ENCODE measurements at regions not wholly inside any gene's neighbourhood (a gene's known extent, or its start where the extent isn't known, plus 50 kb on each side); places are given as distances from the start of the nearest gene placed in this dataset.

DNA sequence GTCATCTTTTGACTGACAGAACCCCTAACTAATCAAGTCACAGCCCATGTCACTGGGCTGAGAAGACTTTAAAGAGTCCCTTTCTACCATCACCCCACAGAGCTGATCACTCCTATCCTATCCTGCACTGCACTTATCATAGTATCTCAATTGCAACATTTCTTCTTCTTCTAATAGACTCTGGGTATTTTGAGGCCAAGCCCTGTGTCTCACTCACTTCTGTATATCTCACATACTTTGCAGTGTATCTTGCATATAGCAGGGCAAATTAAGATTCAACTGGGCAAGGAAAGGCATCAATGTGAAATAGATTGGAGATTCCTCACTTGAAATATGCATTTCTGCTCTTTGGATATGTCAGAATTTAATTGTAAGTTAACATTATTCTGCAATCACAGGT, 531.5 kb upstream of the SLIT2 start:
- Mint-ChIP-seq H3K27ac (no peak overlapping the region), H3K9me3 (peaks cover 0 to 12% (median 6%) of the 10 kb centered on the region in 8 donors), H3K36me3 (no peaks in the 10 kb centered on the region), H3K4me3 (no peak overlapping the region), H3K4me1 (no peaks in the 10 kb centered on the region), H3K27me3 (no peaks in the 10 kb centered on the region)
- ChIA-PET CTCF (ENCODE audit: partially characterized antibody) (no interaction called here), POLR2A (ENCODE audit: partially characterized antibody) (no interaction called here)
- no peak overlapping the region for H3K27ac ChIP-seq (ENCODE audit: low read depth, low read length)
- no peak overlapping the region for H3K4me3 ChIP-seq (ENCODE audit: low read length in 2 of 2)
- H3K9me3 ChIP-seq (ENCODE audit: control insufficient read depth in 1 of 2, low read length in 2 of 2) = no peaks in the 10 kb centered on the region
- no peaks in the 10 kb centered on the region for H3K4me1 ChIP-seq (ENCODE audit: insufficient read depth, low read length)
- DNase-seq = no peak
- no peaks in the 10 kb centered on the region for H3K27me3 ChIP-seq (ENCODE audit: insufficient read depth, low read length)
- H3K36me3 ChIP-seq (ENCODE audit: insufficient read depth, low read length) = no peaks in the 10 kb centered on the region
- intact Hi-C loops (cut with micrococcal nuclease) = no loop called here

DNA sequence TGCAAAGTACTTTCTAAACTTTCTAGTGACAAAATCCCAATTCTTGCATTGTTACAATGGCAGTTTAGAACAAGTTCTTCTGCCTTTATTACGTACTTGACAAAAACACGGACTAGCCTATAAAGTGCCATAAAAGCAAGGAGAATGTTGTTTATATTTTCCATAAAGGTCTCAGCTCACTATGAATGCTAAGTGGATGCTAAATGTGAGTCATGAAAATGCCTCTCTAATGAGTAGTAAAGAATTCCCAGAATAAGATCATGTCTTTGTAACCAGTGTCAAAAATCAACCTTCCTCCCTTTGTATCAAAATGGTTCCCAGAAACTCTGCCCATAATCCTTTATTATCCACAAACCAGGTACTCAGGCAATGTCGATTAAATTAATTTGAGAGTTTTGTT, 539.8 kb upstream of the SLIT2 start:
- no peak for DNase-seq
- Mint-ChIP-seq H3K36me3 (no peaks in the 10 kb centered on the region), H3K27me3 (no peaks in the 10 kb centered on the region), H3K4me3 (no peak overlapping the region), H3K4me1 (no peaks in the 10 kb centered on the region), H3K9me3 (peaks cover 2 to 14% (median 8%) of the 10 kb centered on the region in 8 donors), H3K27ac (no peak overlapping the region)
- intact Hi-C loops (cut with micrococcal nuclease) = no loop called here
- Histone ChIP-seq H3K36me3 (ENCODE audit: insufficient read depth, low read length) (no peaks in the 10 kb centered on the region), H3K4me3 (ENCODE audit: low read length in 2 of 2) (no peak overlapping the region), H3K4me1 (ENCODE audit: insufficient read depth, low read length) (no peaks in the 10 kb centered on the region), H3K9me3 (ENCODE audit: control insufficient read depth in 1 of 2, low read length in 2 of 2) (no peaks in the 10 kb centered on the region), H3K27ac (ENCODE audit: low read depth, low read length) (no peak overlapping the region), H3K27me3 (ENCODE audit: insufficient read depth, low read length) (no peaks in the 10 kb centered on the region)
- POLR2A ChIA-PET (ENCODE audit: partially characterized antibody) = no interaction called here
- CTCF ChIA-PET (ENCODE audit: partially characterized antibody) = no interaction called here

DNA sequence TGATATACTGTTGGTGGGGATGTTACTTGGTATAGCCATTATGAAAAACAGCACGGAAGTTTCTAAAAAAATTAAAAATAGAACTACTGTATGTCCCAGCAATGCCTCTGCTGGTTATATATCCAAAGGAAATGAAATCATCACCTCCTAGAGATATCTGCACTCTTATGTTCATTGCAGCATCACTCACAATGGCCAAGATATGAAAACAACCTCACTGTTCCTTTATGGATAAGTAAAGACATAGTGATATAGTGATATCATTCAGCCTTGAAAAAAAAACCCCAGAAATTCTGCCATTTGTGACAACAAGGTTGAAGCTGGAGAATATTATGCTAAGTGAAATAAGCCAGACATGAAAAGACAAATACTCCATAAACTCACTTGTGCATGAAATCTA, 543.8 kb upstream of the SLIT2 start:
- Histone ChIP-seq H3K27ac (ENCODE audit: low read depth, low read length) (no peak overlapping the region), H3K9me3 (ENCODE audit: control insufficient read depth in 1 of 2, low read length in 2 of 2) (no peaks in the 10 kb centered on the region), H3K27me3 (ENCODE audit: insufficient read depth, low read length) (no peaks in the 10 kb centered on the region), H3K4me3 (ENCODE audit: low read length in 2 of 2) (no peak overlapping the region), H3K36me3 (ENCODE audit: insufficient read depth, low read length) (no peaks in the 10 kb centered on the region), H3K4me1 (ENCODE audit: insufficient read depth, low read length) (no peaks in the 10 kb centered on the region)
- Mint-ChIP-seq H3K27ac (no peak overlapping the region), H3K27me3 (no peaks in the 10 kb centered on the region), H3K4me3 (no peak overlapping the region), H3K4me1 (no peaks in the 10 kb centered on the region), H3K36me3 (no peaks in the 10 kb centered on the region), H3K9me3 (peaks cover 4 to 13% (median 6%) of the 10 kb centered on the region in 8 donors)
- intact Hi-C loops (cut with micrococcal nuclease) = no loop called here
- ChIA-PET CTCF (ENCODE audit: partially characterized antibody) (no interaction called here), POLR2A (ENCODE audit: partially characterized antibody) (no interaction called here)
- DNase-seq = no peak

DNA sequence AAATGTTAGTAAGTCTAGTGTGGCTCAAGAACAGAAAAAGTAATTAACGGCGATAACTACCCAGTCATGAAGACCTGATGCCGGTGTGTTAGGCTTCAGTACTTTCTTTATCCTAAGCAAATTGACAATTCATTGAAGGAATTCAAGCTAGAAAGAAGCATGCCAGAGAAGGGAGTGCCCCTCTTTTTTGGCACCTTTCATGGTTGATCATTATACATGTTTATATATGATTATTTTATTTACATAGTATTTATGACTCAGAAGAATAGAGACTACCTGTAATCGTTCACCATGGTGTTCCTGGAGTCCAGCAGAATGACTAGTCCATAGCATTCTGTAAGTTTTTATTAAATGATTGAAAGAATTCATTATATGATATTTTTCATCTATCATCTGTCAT, 548.3 kb upstream of the SLIT2 start:
- CTCF ChIA-PET (ENCODE audit: partially characterized antibody) = no interaction called here
- intact Hi-C loops (cut with micrococcal nuclease) = no loop called here
- POLR2A ChIA-PET (ENCODE audit: partially characterized antibody) = no interaction called here
- Histone ChIP-seq H3K9me3 (ENCODE audit: control insufficient read depth in 1 of 2, low read length in 2 of 2) (no peaks in the 10 kb centered on the region), H3K27ac (ENCODE audit: low read depth, low read length) (no peak overlapping the region), H3K36me3 (ENCODE audit: insufficient read depth, low read length) (no peaks in the 10 kb centered on the region), H3K4me3 (ENCODE audit: low read length in 2 of 2) (no peak overlapping the region), H3K4me1 (ENCODE audit: insufficient read depth, low read length) (no peaks in the 10 kb centered on the region), H3K27me3 (ENCODE audit: insufficient read depth, low read length) (no peaks in the 10 kb centered on the region)
- H3K4me3 Mint-ChIP-seq = no peak overlapping the region
- no peaks in the 10 kb centered on the region for H3K27me3 Mint-ChIP-seq
- no peaks in the 10 kb centered on the region for H3K36me3 Mint-ChIP-seq
- H3K9me3 Mint-ChIP-seq = peaks cover 0 to 22% (median 8%) of the 10 kb centered on the region in 8 donors
- no peak overlapping the region for H3K27ac Mint-ChIP-seq
- no peaks in the 10 kb centered on the region for H3K4me1 Mint-ChIP-seq
- no peak for DNase-seq

DNA sequence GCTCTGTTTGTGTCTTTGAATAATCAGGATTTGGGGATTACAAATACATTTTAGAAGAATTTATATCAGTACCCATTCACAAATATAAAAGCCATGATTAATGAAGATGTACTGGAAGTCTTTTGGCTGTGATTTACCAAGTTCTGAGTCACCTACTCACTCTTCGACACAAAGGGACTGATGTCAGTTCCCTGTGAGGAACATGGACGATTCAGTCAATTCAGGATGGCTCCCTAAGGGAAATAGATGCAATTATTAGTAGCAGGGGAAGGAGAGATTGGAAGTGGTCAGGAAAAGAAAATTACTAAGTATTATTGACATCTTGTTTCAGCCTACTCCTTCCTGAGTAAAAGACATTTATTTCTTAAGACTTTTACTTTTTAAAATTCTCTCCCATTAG, 550.7 kb upstream of the SLIT2 start:
- Histone ChIP-seq H3K9me3 (ENCODE audit: control insufficient read depth in 1 of 2, low read length in 2 of 2) (no peaks in the 10 kb centered on the region), H3K4me3 (ENCODE audit: low read length in 2 of 2) (no peak overlapping the region), H3K4me1 (ENCODE audit: insufficient read depth, low read length) (no peaks in the 10 kb centered on the region), H3K36me3 (ENCODE audit: insufficient read depth, low read length) (no peaks in the 10 kb centered on the region), H3K27me3 (ENCODE audit: insufficient read depth, low read length) (no peaks in the 10 kb centered on the region), H3K27ac (ENCODE audit: low read depth, low read length) (no peak overlapping the region)
- ChIA-PET POLR2A (ENCODE audit: partially characterized antibody) (no interaction called here), CTCF (ENCODE audit: partially characterized antibody) (no interaction called here)
- DNase-seq = no peak
- Mint-ChIP-seq H3K9me3 (peaks cover 6 to 27% (median 10%) of the 10 kb centered on the region in 8 donors), H3K27me3 (no peaks in the 10 kb centered on the region), H3K4me3 (no peak overlapping the region), H3K27ac (no peak overlapping the region), H3K36me3 (no peaks in the 10 kb centered on the region), H3K4me1 (no peaks in the 10 kb centered on the region)
- intact Hi-C loops (cut with micrococcal nuclease) = no loop called here

DNA sequence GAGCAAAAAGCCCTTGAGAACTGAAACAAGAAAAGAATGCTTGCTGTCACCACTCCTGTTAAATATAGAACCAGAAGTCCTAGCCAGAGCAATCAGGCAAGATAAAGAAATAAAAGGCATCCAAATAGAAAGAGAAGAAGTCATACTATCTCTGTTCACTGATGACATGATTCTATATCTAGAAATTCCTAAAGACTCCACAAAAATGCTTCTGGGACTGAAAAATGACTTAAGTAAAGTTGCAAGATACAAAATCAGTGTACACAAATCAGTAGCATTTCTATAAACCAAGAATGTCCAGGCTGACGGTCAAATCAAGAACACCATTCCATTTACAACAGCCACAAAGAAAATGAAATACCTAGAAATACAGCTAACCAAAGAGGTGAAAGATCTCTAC, 552.7 kb upstream of the SLIT2 start:
- Histone ChIP-seq H3K27ac (ENCODE audit: low read depth, low read length) (no peak overlapping the region), H3K4me3 (ENCODE audit: low read length in 2 of 2) (no peak overlapping the region), H3K9me3 (ENCODE audit: control insufficient read depth in 1 of 2, low read length in 2 of 2) (no peaks in the 10 kb centered on the region), H3K4me1 (ENCODE audit: insufficient read depth, low read length) (no peaks in the 10 kb centered on the region), H3K27me3 (ENCODE audit: insufficient read depth, low read length) (no peaks in the 10 kb centered on the region), H3K36me3 (ENCODE audit: insufficient read depth, low read length) (no peaks in the 10 kb centered on the region)
- Mint-ChIP-seq H3K36me3 (no peaks in the 10 kb centered on the region), H3K4me1 (peaks cover 0 to 1% (median 0%) of the 10 kb centered on the region in 4 donors), H3K4me3 (no peak overlapping the region), H3K27me3 (no peaks in the 10 kb centered on the region), H3K27ac (no peak overlapping the region), H3K9me3 (peaks cover 3 to 30% (median 10%) of the 10 kb centered on the region in 8 donors)
- intact Hi-C loops (cut with micrococcal nuclease) = no loop called here
- ChIA-PET POLR2A (ENCODE audit: partially characterized antibody) (no interaction called here), CTCF (ENCODE audit: partially characterized antibody) (no interaction called here)
- no peak for DNase-seq

DNA sequence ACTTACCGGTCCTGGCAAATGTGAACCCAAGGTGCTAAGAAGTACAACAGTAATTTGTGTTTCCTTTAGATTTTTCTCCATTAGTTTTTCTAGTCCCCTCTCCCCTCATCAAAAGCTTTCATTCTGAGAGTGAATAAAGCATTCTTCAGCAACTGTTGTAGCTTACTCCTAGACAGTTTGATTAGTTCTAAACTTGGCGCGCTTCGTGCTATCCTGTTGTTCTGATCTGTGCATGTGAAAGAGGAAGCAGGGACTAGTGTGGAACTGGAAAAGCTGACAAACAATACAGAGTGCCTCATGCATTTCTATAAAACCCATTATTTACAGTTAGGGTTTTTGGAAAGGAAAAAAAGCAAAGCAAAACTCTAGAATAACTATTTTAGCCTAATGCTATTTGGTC, 556.9 kb upstream of the SLIT2 start:
- no peaks in the 10 kb centered on the region for H3K36me3 Mint-ChIP-seq
- Histone ChIP-seq H3K27ac (ENCODE audit: low read depth, low read length) (no peak overlapping the region), H3K4me3 (ENCODE audit: low read length in 2 of 2) (no peak overlapping the region), H3K27me3 (ENCODE audit: insufficient read depth, low read length) (no peaks in the 10 kb centered on the region), H3K9me3 (ENCODE audit: control insufficient read depth in 1 of 2, low read length in 2 of 2) (no peaks in the 10 kb centered on the region), H3K4me1 (ENCODE audit: insufficient read depth, low read length) (no peaks in the 10 kb centered on the region), H3K36me3 (ENCODE audit: insufficient read depth, low read length) (no peaks in the 10 kb centered on the region)
- ChIA-PET POLR2A (ENCODE audit: partially characterized antibody) (no interaction called here), CTCF (ENCODE audit: partially characterized antibody) (no interaction called here)
- H3K27me3 Mint-ChIP-seq = no peaks in the 10 kb centered on the region
- H3K9me3 Mint-ChIP-seq = peaks cover 3 to 30% (median 11%) of the 10 kb centered on the region in 8 donors
- intact Hi-C loops (cut with micrococcal nuclease) = no loop called here
- H3K4me3 Mint-ChIP-seq = no peak overlapping the region
- H3K4me1 Mint-ChIP-seq = peaks cover 0 to 1% (median 0%) of the 10 kb centered on the region in 4 donors
- no peak for DNase-seq
- no peak overlapping the region for H3K27ac Mint-ChIP-seq

DNA sequence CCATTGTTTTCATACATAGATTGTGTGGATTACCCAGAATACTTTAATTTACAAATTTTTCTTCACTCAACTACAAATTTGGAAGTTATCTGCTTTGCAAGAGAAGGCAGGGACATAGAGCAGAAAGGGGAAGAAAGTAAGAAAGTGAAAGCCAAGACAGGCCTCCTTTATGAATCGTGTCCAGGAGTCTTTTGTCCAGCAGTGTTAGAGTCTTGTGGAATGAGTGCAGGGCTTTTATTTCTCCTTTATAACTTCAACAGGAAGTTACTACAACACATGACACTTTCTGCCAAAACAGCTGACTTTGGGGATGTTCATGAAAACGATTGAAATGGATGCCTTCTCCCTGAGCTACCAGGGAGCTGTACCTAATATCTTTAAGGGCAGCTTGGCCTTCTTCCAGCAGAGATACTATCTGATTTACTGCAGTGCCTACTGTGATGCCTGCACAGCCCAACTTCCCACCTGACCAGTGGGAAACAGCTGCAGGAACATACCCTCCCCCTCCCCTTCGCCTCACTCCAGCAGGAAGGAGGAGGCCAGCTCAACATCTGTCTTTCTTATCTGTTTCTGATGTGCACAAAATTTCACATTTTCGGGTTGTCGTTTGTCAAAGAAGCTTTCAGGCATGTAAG, 557.7 kb upstream of the SLIT2 start:
- CTCF ChIA-PET (ENCODE audit: partially characterized antibody) = no interaction called here
- no peak overlapping the region for H3K27ac Mint-ChIP-seq
- DNase-seq = no peak
- no peaks in the 10 kb centered on the region for H3K27me3 ChIP-seq (ENCODE audit: insufficient read depth, low read length)
- no peak overlapping the region for H3K4me3 Mint-ChIP-seq
- no peak overlapping the region for H3K27ac ChIP-seq (ENCODE audit: low read depth, low read length)
- no peaks in the 10 kb centered on the region for H3K27me3 Mint-ChIP-seq
- peaks cover 0 to 1% (median 0%) of the 10 kb centered on the region in 4 donors for H3K4me1 Mint-ChIP-seq
- no peaks in the 10 kb centered on the region for H3K4me1 ChIP-seq (ENCODE audit: insufficient read depth, low read length)
- no peaks in the 10 kb centered on the region for H3K36me3 Mint-ChIP-seq
- intact Hi-C loops (cut with micrococcal nuclease) = no loop called here
- POLR2A ChIA-PET (ENCODE audit: partially characterized antibody) = no interaction called here
- H3K9me3 ChIP-seq (ENCODE audit: control insufficient read depth in 1 of 2, low read length in 2 of 2) = no peaks in the 10 kb centered on the region
- H3K4me3 ChIP-seq (ENCODE audit: low read length in 2 of 2) = no peak overlapping the region
- peaks cover under 1 to 26% (median 9%) of the 10 kb centered on the region in 8 donors for H3K9me3 Mint-ChIP-seq
- no peaks in the 10 kb centered on the region for H3K36me3 ChIP-seq (ENCODE audit: insufficient read depth, low read length)

Measured in CD4-positive, alpha-beta memory T cell (primary cell).